B cell (primary cell): ENCODE measurements at regions not wholly inside any gene's neighbourhood (a gene's known extent, or its start where the extent isn't known, plus 50 kb on each side); places are given as distances from the start of the nearest gene placed in this dataset.

ENCODE experiments used
- CTCF ChIP-seq: fragments of 200-600 bp; IDR thresholded peaks from one replicate; pipeline ENCODE4 v1.8.0; 2022; ENCODE audit warnings: antibody characterized with exemption, mild to moderate bottlenecking
- EZH2 ChIP-seq: IDR thresholded peaks from 2 replicates; pipeline ENCODE4 v1.6.1; 2012; ENCODE audit warnings: borderline replicate concordance, low read depth, mild to moderate bottlenecking, moderate library complexity, low read length; ENCODE audit not compliant: insufficient read depth, poor library complexity, severe bottlenecking

DNA sequence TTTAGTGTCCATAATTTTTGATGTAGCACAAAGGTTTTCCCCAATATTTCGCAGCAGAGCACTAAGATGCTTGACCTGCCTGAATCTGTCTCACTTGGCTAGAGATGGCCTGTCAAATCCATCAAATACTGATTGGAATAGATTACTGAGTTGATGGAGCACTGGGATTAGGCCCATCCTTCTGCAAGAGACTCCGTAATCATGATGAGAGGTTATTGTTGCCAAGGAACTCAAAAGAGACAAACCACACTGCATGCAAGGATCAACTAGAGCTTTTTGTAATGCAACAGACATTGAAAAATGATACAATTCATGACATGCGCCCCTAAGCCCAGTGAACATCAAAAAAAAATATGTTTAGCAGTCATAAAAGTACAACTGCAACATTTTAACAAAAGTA is 585.3 kb upstream of the GRAMD2B start:
- TF ChIP-seq CTCF, result no peak
- no peak for TF ChIP-seq EZH2
